ENCODE measurements at regions not wholly inside any gene's neighbourhood (a gene's known extent, or its start where the extent isn't known, plus 50 kb on each side); places are given as distances from the start of the nearest gene placed in this dataset.
"Not testable (repeated sequence)": the region's sequence is repeated elsewhere in the genome, so short reads cannot be mapped to it uniquely, and the experiment has no call there.

- no peak for DNase-seq
Measured at GRCh38 chr10:2777666-2778355, 289.5 kb upstream of the PFKP start.

- no peak for DNase-seq
Measured at GRCh38 chr10:2772816-2773631, 294.3 kb upstream of the PFKP start.

DNA sequence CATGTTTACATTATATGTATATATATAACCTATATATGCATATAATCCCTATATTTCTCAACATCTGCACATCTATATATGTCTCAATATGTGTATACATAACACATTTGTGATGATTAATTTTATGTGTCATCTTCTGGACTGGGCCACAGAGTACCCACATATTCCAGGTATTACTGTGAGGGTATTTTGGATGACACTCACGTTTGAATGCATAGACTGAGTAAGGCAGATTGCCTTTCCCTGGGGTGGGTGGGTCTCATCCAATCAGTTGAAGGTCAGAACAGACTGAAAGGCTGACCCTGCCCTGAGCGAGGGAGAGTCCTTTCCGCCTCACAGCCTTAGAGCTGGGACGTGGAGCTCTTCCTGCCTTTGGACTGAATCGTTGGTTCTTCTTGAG is 295.2 kb upstream of the PFKP start:
- no peak for DNase-seq

- DNase-seq = not testable (repeated sequence)
Measured at GRCh38 chr10:2767293-2767692, 300.1 kb upstream of the PFKP start.

GRCh38 chr10:2761971-2762370 is 305.4 kb upstream of the PFKP start:
- no peak for DNase-seq

DNA sequence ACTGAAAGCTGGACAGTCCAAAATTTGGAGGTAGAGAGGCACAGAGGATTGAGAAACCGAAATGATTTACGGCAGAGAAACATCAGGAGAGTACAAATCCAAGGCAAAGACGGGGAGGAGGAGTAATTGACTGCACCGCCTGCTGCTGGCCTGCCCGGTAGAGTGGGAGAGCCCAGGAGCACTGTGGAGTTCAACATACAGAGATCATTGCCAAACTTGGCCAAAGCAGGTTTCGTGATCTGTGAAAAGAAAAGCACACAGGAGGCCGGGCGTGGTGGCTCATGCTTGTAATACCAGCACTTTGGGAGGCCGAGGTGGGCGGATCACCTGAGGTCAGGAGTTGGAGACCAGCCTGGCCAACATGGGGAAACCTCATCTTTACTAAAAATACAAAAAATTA is 306.0 kb upstream of the PFKP start:
- no peak for DNase-seq

- no peak for DNase-seq
Measured at GRCh38 chr10:2760736-2761135, 306.6 kb upstream of the PFKP start.

DNA sequence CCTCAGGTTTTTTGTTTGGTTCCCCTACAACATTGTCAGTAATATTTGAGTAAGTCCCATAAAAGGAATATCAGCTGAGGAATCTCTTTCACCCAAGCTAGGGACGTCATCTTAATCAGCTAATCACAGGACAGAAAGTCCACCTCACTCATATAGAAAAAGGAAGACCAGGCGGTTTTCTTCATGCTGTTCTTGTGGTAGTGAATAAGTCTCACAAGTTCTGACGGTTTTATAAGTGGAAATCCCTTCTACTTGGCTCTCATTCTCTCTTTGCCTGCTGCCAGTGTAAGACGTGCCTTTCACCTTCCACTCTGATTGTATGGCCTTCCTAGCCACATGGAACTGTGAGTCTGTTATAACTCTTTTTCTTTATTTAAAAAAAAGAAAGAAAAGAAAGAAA is 308.1 kb upstream of the PFKP start:
- no peak for DNase-seq

- DNase-seq = no peak
Measured at GRCh38 chr10:2754943-2755342, 312.4 kb upstream of the PFKP start.

DNA sequence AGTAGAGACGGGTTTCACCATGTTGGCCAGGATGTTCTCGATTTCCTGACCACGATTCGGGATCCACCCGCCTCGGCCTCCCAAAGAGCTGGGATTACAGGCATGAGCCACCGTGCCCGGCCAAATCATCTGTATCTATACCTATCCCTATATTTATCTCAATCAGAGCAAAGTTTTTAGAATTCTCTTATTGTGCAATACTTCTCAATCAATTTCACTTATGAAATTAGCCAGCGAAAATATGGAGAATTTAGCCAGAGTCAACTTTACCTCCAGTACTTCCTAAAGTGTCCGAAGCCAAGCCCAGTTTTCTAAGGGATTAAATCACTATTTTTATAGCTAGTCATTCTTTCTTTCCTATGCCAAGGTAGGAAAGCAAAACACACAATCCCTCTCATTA is 319.1 kb upstream of the PFKP start:
- DNase-seq = no peak

GRCh38 chr10:2746638-2747037 is 320.7 kb upstream of the PFKP start:
- no peak for DNase-seq

DNA sequence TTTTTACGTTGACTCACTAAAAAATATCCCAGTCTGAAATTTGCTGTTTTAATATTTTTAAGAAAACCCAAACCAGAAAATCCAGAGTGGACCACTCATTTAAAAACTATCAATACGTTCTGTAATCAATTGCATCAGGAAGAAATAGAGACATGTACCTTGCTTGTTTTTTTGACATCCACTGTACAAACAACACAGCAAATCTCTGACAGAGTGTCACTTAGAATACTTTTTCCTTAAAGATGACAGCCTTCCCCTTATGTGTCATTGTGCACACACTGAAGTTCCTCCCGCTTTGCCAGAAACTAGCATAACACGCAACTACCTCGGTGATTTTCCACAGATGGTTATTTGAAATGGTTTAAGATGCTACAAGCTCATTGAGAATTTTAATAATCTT is 321.7 kb upstream of the PFKP start:
- no peak for DNase-seq

DNA sequence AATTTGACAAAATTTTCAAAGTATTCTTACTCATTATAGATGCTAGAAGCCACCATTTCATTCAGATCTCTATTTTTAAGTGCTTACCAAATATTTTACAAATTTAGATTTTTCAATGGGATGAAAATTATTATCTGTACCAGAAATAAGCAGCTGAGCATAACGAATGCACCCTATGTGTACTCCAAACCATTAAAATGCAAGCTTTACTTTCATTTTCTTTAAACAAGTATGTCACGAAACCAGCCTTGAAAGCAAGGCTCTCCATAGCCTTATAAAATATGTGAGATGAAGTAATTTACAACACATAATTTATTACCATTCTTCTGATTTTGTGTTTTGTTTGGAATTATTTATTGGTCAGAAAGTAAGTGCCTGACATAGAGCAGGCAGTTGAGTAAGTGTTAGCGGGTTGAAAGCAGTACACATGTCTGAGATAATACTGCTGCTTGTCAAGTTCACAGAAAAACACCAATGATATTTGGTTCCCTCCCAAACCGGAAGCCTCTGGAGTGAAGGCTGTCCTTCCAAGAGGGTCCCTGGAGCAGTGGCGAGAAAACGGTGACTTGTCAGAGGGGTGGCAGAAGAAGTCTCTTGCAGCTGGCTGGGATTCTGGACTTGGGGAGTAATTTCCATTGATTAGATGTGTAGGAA is 322.7 kb upstream of the PFKP start:
- no peak for DNase-seq

GRCh38 chr10:2734603-2735002 is 332.7 kb upstream of the PFKP start:
- no peak for DNase-seq

DNA sequence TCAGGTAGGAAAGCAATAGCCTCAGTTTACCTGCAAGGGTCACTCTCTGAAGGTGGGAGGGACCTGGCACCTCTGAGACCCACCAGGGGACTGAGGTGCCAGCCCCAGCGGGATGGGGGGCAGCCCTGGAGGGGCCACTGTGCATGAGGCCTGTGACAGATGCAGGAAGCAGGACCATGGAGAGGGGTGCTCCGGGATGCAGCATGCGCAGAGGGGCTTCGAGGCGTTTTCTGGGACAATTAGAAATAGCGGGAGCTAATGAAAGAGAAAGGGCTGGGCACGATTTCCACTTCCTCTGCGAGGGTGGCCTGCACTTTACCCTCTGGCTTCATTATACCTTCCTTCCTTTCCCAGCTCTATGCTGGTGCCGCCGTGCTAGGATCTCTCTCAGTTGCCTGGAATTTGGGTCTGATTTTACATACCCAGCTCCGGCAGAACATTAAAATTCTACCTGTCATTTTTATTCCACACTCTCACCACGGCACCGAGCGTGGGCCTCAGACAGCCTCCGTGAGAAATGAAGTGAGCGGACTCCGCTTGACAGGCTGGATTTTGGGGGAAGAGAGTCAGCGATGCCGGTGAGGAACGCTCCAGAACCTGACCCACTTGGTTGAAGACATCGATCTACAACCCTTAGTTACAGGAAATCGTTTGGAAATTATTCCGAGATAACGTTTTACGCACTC is 333.9 kb upstream of the PFKP start:
- no peak for DNase-seq

- no peak for DNase-seq
Measured at GRCh38 chr10:2731940-2732339, 335.4 kb upstream of the PFKP start.

GRCh38 chr10:2729197-2729596 is 338.2 kb upstream of the PFKP start:
- DNase-seq = no peak

GRCh38 chr10:2728087-2728486 is 339.3 kb upstream of the PFKP start:
- DNase-seq = no peak

- no peak for DNase-seq
Measured at GRCh38 chr10:2716596-2716995, 350.8 kb upstream of the PFKP start.

GRCh38 chr10:2714597-2714996 is 352.8 kb upstream of the PFKP start:
- DNase-seq = no peak

DNA sequence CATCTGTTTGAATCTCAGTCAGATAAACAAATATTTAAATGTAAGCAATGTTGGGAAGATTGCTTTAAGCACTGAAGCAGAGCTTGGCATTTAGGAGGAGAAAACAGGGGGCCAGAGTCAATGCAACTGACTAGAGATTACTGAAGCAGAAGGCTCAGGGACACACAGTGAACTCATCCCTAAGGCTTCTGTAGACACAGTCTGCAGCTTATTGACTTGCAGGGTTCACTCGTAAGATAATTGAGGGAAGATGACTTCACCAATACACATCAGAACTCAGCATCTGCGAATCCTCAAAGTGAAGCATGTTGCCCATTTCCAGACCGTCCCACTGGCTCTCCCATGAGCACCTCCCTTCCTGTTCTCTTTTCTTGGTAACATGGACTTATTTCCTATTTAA is 363.4 kb upstream of the PFKP start:
- DNase-seq = no peak

GRCh38 chr10:2701802-2702201 is 365.5 kb upstream of the PFKP start:
- DNase-seq = no peak

DNA sequence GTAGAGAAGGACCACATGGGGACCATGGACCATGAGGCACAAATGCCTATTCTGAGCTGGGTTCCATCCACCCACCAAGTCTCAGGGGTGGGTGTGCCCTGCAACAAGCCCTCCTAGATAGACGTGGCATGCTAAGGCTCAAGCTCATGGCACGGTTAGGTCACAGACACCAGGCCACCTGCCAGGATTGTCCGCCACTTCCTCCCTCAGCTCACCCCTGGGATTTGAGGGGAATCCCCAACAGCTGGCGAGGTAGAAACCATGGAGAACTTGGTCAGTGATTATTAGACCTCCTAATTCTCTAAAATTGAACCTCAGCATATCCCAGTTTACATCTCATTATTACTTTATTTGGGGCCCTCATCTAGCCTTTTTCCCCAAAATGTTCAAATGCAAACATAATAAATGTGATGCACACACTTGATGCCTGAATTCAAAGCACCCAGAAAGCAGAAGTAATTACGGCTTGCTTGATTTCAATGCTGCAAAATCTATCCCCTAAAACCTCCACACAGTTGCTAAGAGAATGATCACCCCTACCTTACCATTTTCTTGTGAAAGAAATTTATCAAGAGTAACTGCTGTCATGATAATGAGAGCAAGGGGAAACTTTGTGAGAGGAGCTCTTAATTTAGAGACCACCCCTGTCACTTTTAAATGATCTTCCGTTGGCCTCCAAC is 366.6 kb upstream of the PFKP start:
- no peak for DNase-seq

Measured in activated T-cell treated with anti-CD3 and anti-CD28 coated beads for 4 hours (primary cell).